ENCODE measurements at regions not wholly inside any gene's neighbourhood (a gene's known extent, or its start where the extent isn't known, plus 50 kb on each side); places are given as distances from the start of the nearest gene placed in this dataset.

- DNase-seq (ENCODE audit: low read depth): no peak
Measured at GRCh38 chr2:16278421-16279200, 338.3 kb downstream of the MYCN start.

DNA sequence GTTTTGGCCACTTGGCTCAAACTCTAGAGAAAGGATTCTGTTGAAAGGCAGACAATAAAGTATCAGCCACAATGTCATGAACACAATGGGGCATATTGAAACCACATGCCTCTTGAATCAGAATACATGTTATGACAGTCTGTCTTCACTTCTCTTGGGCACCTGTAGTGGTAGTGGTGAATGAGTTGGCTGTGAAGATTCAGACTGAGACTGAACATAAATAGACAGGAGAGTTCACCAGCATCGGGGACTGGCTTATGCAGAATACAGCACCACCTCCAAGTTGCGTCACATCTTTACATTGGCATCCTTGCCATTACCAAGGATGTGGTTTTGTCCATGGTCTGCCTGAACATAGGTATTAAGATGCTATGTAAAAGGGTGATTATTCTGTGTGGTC is 336.8 kb downstream of the MYCN start:
- no peak for DNase-seq (ENCODE audit: low read depth)

DNA sequence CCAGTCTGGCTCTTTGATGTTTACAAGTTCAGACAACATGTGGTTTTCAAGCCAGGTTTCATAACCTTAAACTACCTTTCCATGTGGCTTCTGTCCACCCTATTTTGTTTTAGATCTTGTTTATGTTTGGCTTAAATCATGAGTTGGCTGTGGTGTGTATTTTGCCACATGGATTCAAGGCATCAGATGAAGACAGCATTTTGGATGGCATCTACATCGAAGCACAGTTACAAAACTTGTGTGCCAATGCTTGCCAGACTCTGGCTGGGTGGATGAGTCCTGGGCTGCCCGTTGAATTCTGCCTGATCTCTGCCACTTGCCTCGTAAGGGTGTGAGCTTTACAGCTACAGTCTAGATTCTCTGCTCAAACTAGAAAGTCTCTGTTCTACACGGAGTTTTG is 335.3 kb downstream of the MYCN start:
- DNase-seq (ENCODE audit: low read depth): no peak

DNA sequence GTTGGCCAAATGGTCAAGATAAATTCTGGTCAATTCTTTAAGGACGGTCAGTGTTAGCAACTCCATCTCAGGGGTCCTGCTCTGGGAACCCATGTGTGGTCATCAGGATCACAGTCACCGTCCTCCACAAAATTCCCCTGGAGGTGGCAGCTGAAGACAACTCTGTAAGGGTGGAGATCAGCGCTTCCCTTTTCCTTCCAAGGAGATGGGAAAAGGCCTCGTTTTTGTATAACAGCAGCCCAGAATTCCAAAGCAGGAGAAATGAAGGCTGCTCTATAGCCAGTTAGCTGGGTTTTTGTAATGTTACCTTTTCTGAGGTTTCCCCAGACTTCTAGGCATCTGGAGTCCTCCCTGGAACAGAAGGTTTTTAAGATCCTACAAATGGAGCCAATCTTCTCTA is 334.8 kb downstream of the MYCN start:
- DNase-seq (ENCODE audit: low read depth): no peak

DNA sequence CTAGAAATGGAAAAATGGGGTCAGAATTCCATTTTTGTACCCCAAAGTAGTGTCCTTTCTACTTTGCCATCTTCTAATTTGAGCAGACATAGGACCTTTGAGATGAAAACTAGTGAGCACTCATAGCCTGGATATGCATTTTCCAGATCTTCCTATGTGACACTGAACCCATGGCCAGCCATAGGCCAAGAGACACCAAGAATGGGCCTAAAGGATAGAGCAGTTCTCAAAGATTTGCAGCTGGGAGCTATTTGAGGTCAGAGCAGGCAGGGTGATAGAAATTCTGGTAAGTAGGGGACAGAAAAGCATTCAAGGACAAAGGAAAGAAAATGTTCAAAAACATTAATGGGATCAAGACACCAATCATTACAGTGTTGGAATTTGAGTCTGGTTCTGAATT is 332.8 kb downstream of the MYCN start:
- no peak for DNase-seq (ENCODE audit: low read depth)

- no peak for DNase-seq (ENCODE audit: low read depth)
Measured at GRCh38 chr2:16272038-16272788, 331.9 kb downstream of the MYCN start.

DNA sequence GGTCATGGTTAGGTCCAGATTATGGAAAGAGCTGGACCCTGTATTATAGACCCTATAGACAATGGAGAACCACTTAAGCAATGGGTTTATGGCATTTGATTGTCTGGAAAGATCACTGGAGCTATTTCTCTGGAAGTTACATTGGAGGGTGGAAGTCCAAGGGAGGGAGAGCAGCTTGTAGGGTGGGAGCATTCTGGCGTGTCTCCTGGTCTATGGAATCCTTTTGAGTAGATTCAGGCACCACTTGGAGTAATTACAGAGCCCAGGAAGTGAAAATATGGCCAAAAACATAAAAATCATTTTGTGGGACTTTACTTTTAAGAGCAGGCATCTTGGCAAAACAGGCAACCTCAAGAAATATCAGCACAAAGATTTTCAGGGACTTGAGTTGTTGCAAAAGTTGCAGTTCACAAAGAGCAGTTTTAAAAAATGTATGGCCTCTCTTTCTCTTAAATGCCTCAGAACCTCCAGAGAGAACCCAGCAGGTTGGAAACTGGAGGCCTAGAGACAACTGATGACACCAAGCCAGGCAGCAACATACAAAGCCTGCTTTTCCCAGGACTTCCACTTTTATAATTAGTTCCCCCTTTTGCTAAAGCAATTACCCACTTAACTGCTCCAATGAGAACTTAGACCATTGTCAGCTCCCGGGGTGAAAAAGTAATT is 331.0 kb downstream of the MYCN start:
- no peak for DNase-seq (ENCODE audit: low read depth)

- DNase-seq (ENCODE audit: low read depth): no peak
Measured at GRCh38 chr2:16270441-16270840, 330.1 kb downstream of the MYCN start.

- DNase-seq (ENCODE audit: low read depth): no peak
Measured at GRCh38 chr2:16268301-16269000, 328.1 kb downstream of the MYCN start.

DNA sequence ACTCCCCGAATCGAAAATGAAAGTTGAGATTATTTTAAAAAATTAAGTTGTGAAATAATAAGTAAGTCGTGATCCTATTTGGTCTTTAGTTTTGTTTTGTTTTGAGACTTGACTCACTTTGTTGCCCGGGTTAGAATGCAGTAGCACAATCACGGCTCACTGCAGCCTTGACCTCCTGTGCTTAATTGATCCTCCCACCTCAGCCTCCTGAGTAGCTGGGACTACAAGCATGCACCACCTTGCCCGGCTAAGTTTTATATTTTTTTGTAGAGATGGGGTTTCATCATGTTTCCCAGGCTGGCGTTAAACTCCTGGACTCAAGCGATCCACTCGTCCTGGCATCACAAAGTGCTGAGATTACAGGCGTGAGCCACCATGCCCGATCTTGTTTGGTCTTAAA is 326.2 kb downstream of the MYCN start:
- DNase-seq (ENCODE audit: low read depth): no peak

- no peak for DNase-seq (ENCODE audit: low read depth)
Measured at GRCh38 chr2:16264931-16265540, 324.7 kb downstream of the MYCN start.

GRCh38 chr2:16264491-16264890 is 324.1 kb downstream of the MYCN start:
- no peak for DNase-seq (ENCODE audit: low read depth)

GRCh38 chr2:16263241-16263890 is 323.0 kb downstream of the MYCN start:
- no peak for DNase-seq (ENCODE audit: low read depth)

GRCh38 chr2:16262526-16263178 is 322.3 kb downstream of the MYCN start:
- DNase-seq (ENCODE audit: low read depth): no peak

DNA sequence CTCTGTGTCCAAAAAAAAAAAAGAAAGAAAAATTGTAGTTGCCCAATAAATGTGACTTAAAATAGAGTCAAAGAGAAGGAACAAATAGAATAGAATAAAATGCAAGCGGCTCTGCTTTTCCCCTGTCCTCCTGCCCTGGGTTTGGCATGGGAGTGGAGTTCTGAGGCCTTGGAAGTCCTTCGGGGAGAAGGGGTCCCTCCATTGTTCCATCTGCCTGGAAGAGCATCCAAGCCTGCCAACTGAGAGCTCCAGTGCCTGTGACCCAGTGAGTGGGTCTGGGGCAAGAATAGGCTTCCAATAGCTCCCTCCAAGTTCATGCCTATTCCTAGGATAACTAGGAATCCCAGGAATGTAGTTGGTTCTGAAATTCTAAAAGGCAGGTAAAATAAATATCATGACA is 321.4 kb downstream of the MYCN start:
- DNase-seq (ENCODE audit: low read depth): no peak

GRCh38 chr2:16261071-16261470 is 320.7 kb downstream of the MYCN start:
- DNase-seq (ENCODE audit: low read depth): no peak

GRCh38 chr2:16260041-16260830 is 319.9 kb downstream of the MYCN start:
- no peak for DNase-seq (ENCODE audit: low read depth)

GRCh38 chr2:16259010-16259409 is 318.7 kb downstream of the MYCN start:
- no peak for DNase-seq (ENCODE audit: low read depth)

DNA sequence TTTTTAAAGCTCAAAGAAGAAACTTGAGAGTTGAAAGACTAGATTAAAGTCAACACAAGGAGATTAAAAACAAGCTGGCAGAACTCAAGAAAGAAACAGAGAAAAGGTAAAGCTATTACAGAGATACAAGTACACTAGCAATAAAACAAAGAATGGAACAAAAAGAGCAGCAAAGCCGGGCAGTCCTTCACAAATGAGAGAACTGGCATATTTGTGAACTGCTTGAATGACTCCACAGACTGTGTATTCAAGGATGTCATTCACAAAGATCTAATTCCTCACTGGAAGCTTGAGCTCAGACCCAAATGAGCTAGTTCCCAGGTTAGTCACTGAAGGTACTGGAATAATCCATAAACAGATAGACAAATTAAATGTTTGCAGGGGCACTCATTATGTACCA is 318.0 kb downstream of the MYCN start:
- DNase-seq (ENCODE audit: low read depth): no peak

Data from activated T-helper 9 cell treated with anti-CD3 and anti-CD28 coated beads, Interleukin-2, amount 50 U/mL, for 16 hours (primary cell).